Aorta (tissue), 5 donors: ENCODE measurements at regions not wholly inside any gene's neighbourhood (a gene's known extent, or its start where the extent isn't known, plus 50 kb on each side); places are given as distances from the start of the nearest gene placed in this dataset.

ENCODE experiments used
- ATAC-seq: fragments of 200-7000 bp; cut with Tn5 transposase; one replicate; pipeline ENCODE4 v1.9.1; 2022; ENCODE audit warnings: moderate library complexity; ENCODE audit not compliant: low FRiP score
- DNase-seq, 2 donors: peaks; one replicate each; pipeline ENCODE4 v3.0.0-alpha.2; 2020
- H3K27ac ChIP-seq, 2 donors: one replicate each; pipeline ENCODE4 v1.5.1; 2013; ENCODE audit warnings: low read length in 2 of 2, mild to moderate bottlenecking in 2 of 2, moderate library complexity in 2 of 2, control low read depth in 1 of 2, inconsistent platforms in 1 of 2, low read depth in 1 of 2
- H3K27me3 ChIP-seq, 2 donors: one replicate each; pipeline ENCODE4 v1.6.1; 2013; ENCODE audit warnings: control low read depth in 1 of 2, low read length in 1 of 2, mild to moderate bottlenecking in 1 of 2, moderate library complexity in 1 of 2; ENCODE audit not compliant: insufficient read depth in 2 of 2, control insufficient read depth in 1 of 2
- H3K36me3 ChIP-seq, 2 donors: one replicate each; pipeline ENCODE4 v1.6.1; 2013; ENCODE audit warnings: control low read depth in 1 of 2, low read length in 1 of 2, mild to moderate bottlenecking in 1 of 2; ENCODE audit not compliant: insufficient read depth in 2 of 2, control insufficient read depth in 1 of 2
- H3K4me1 ChIP-seq, 2 donors: one replicate each; pipeline ENCODE4 v1.6.1; 2013; ENCODE audit warnings: low read length in 2 of 2, control low read depth in 1 of 2, mild to moderate bottlenecking in 1 of 2, moderate library complexity in 1 of 2; ENCODE audit not compliant: insufficient read depth in 2 of 2, control insufficient read depth in 1 of 2
- H3K4me3 ChIP-seq, 2 donors: one replicate each; pipeline ENCODE4 v1.5.1; 2013; ENCODE audit warnings: low read length in 2 of 2, control low read depth in 1 of 2, mild to moderate bottlenecking in 1 of 2
- H3K9me3 ChIP-seq: one replicate; pipeline ENCODE4 v1.6.1; 2013; ENCODE audit warnings: mild to moderate bottlenecking, low read length; ENCODE audit not compliant: control insufficient read depth
- WGBS, 2 donors: extraction: QIAGEN DNeasy Blood & Tissue Kit; methylation state at CpG; one replicate each; pipeline ENCODE4 v1.1.7; 2013; 5-methylcytosine and 5-hydroxymethylcytosine counted together
- intact Hi-C, 2 donors: fragments of 100-400 bp; cut with DNase I; formaldehyde crosslinking; loops; one replicate each; pipeline versions ENCODE4 v1.14.2 to v1.15.0; 2022
- donor health status: healthy with polysubstance abuse.
- donor health status: Bipolar disorder and iron deficiency.
- donor health status: DM: no; HTN: no; CAD: no.
- donor health status: DM: no; HTN: no; CAD: no.
- donor health status: DM: yes; HTN: yes; CAD: no.

DNA sequence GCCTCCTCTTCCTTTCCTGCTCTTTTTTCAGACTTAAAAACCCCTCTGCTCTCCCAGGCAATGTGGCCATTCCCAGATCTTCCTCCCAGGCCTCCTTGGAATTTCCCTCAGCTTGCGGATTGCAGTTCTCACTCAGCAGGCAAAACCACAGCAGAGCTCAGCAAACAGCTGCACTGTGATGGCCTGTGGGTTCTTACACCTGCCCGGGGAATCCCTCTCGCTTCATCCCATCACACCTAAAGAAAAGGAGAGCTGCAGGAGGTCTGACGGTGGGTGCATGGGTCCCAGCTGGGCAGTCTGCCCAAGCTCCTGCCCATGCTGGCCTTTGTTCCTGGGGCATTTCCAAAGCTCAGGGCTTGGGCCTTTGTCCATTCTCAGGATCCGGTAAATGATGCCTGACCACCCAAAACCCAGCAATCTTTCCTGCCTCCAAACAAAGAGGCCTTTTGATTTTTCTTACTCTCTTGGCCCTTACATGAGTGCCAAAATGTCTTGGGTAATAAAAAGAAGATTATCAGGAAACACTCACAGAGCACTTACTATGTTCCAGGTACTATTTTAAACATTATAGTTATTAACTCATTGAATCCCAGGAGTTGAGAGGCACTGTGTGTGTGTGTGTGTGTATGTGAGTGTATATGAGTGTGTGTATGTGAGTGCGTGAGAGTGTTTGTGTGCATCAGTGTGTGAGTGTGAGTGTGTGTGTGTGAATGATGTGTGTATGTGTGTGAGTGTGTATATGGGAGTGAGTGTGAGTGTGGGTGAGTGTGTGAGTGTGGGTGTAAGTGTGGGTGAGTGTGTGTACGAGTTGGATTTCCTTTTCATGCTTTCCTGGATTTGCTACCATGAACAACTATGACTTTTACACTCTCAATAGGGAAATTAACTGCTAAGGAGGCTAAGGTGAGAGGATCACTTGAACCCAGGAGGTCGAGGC lies 64.5 kb upstream of the PODXL start:
- intact Hi-C loops: no loop called here
- Histone ChIP-seq H3K4me3 (no peak overlapping the region), H3K36me3 (no peaks in the 10 kb centered on the region), H3K27ac (no peak overlapping the region), H3K9me3 (no peaks in the 10 kb centered on the region), H3K27me3 (no peaks in the 10 kb centered on the region), H3K4me1 (no peaks in the 10 kb centered on the region)
- 78 to 79% methylated on average over 8 of the region's 8 CpGs for WGBS, 2 donors
- DNase-seq (no peak), ATAC-seq (peak; percentile 9)

GRCh38 chr7:131619336-131620305 lies 63.2 kb upstream of the PODXL start:
- no peak for ATAC-seq
- Histone ChIP-seq H3K4me1 (no peaks in the 10 kb centered on the region), H3K27ac (no peak overlapping the region), H3K4me3 (no peak overlapping the region), H3K27me3 (no peaks in the 10 kb centered on the region), H3K36me3 (no peaks in the 10 kb centered on the region), H3K9me3 (no peaks in the 10 kb centered on the region)
- intact Hi-C loops: no loop called here
- no peak for DNase-seq
- WGBS, 2 donors: 84 to 88% methylated on average over 10 of the region's 10 CpGs

GRCh38 chr7:131618391-131618790 lies 62.0 kb upstream of the PODXL start:
- no peak for ATAC-seq

DNA sequence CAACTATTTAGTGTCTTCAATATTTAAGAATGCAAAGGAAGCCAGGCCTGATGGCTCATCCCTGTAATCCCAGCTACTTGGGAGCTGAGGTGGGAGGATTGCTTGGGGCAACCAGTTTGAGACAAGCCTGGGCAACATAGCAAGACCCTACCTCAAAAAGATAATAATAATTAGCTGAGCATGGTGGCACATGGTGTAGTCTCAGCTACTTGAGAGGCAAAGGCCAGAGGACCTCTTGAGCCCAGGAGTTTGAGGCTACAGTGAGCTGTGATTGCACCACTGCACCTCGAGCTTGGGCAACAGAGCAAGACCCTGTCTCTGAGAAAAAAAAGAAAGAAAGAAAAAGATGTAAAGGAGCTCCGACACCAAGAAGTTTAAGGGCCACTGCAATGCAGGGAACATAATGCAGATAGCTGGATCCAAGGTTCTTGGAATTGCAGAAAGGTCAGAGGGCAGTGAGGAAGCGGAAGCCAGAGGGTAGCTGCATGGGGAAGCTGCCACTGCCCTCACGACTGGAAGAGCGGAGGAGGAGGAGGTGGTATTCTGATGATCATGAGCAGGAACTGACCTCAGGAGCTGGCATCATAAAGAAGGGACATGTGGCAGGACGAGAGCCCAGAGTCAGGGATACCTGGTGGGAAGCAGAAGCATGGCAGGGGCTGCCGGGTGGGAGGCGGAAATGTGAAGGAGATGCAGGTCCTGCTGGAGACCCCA lies 60.2 kb upstream of the PODXL start:
- no peaks in the 10 kb centered on the region for H3K9me3 ChIP-seq
- DNase-seq (no peak), ATAC-seq (no peak)
- intact Hi-C loops: no loop called here
- no peaks in the 10 kb centered on the region for H3K27me3 ChIP-seq
- H3K4me3 ChIP-seq: no peak overlapping the region
- WGBS, 2 donors: 81 to 85% methylated on average over 8 of the region's 8 CpGs
- no peaks in the 10 kb centered on the region for H3K36me3 ChIP-seq
- no peak overlapping the region for H3K27ac ChIP-seq
- no peaks in the 10 kb centered on the region for H3K4me1 ChIP-seq

More at GRCh38 chr7:131618391-131618790, 62.0 kb upstream of the PODXL start:
- intact Hi-C loops: no loop called here
- H3K9me3 ChIP-seq: no peaks in the 10 kb centered on the region
- no peak for DNase-seq
- no peaks in the 10 kb centered on the region for H3K27me3 ChIP-seq
- H3K4me1 ChIP-seq: no peaks in the 10 kb centered on the region
- 51 to 78% methylated on average over 5 of the region's 5 CpGs for WGBS, 2 donors
- H3K4me3 ChIP-seq: no peak overlapping the region
- H3K36me3 ChIP-seq: no peaks in the 10 kb centered on the region
- no peak overlapping the region for H3K27ac ChIP-seq

GRCh38 chr7:131613909-131614308 lies 57.5 kb upstream of the PODXL start:
- H3K36me3 ChIP-seq: no peaks in the 10 kb centered on the region
- H3K27me3 ChIP-seq: no peaks in the 10 kb centered on the region
- H3K4me1 ChIP-seq: no peaks in the 10 kb centered on the region
- intact Hi-C loops: no loop called here
- WGBS, 2 donors: 68% methylated on average over 7 of the region's 7 CpGs
- H3K9me3 ChIP-seq: no peaks in the 10 kb centered on the region
- ATAC-seq: no peak
- H3K4me3 ChIP-seq: no peak overlapping the region
- no peak overlapping the region for H3K27ac ChIP-seq
- DNase-seq: no peak

DNA sequence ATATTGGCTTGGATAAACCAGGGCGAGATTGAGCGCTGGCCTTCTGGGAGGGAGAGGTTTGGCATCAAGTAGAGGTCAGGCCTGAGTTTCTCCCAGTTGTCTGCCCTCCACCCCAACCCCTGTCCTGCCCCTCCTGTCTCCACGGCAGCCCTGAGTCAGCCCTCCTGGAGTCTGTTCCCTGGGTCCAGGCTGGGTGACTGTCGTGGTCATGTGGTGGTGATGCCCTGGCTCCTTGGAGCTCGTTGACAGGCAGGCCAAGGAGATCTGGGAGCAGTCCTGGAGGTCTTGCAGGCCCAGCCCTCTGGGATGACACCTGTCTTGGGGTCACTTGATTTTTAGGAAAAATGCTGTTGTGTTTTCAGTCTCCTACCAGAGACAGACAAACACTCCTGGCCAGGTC lies 53.6 kb upstream of the PODXL start:
- Histone ChIP-seq H3K27ac (no peak overlapping the region), H3K36me3 (no peaks in the 10 kb centered on the region), H3K4me3 (no peak overlapping the region), H3K27me3 (no peaks in the 10 kb centered on the region), H3K9me3 (no peaks in the 10 kb centered on the region), H3K4me1 (no peaks in the 10 kb centered on the region)
- 84 to 85% methylated on average over 5 of the region's 5 CpGs for WGBS, 2 donors
- ATAC-seq (no peak), DNase-seq (no peak)
- intact Hi-C loops: no loop called here

- no peaks in the 10 kb centered on the region for H3K36me3 ChIP-seq
- WGBS, 2 donors: 38 to 41% methylated on average over 5 of the region's 5 CpGs
- DNase-seq (no peak), ATAC-seq (no peak)
- intact Hi-C loops: no loop called here
- H3K4me3 ChIP-seq: no peak overlapping the region
- H3K27me3 ChIP-seq: no peaks in the 10 kb centered on the region
- H3K27ac ChIP-seq: no peak overlapping the region
- no peaks in the 10 kb centered on the region for H3K4me1 ChIP-seq
- H3K9me3 ChIP-seq: no peaks in the 10 kb centered on the region
Measured at GRCh38 chr7:131608116-131608500, 51.7 kb upstream of the PODXL start.

DNA sequence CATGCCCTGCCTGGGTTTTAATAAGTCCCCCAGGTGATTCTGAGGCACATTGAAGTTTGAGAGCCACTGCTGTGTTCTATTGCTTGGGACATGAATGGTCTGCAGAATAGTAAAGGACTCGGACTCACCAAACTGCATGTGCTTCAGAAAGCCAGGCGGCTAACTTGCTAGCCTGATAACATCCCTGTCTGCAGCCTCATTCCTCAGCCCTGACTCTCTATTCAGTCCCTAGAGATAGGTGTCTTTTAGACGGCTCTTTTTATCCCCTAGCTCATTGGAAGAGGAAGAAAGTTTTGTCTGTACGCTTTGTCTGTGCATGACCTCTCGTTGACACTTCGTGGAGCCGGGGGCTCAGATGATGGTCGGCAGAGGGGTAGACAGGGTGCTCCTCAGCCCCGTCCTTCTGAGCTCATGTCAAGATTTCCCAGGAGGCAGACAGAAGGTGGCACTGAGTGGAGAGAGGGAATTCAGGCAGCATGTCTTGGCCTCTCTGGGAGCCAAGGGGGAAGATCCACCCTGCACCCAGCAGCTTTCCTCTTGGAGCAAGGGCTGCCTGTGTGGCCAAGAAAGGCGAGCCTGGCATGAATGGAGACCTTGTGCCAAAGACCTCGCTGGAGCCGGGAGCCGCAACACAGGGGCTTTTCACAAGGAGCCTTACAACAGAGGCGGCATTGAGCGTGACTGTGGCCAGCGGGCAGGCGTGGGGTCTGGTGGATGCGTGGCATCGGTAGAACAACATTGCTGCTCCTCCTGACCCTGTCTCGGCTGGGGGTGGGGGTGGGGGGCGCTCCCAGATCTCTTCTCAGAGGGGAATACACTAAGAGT lies 51.1 kb upstream of the PODXL start:
- intact Hi-C loops: no loop called here

More for the DNA sequence above, 51.1 kb upstream of the PODXL start:
- no peaks in the 10 kb centered on the region for H3K4me1 ChIP-seq
- no peak for DNase-seq
- 51 to 57% methylated on average over 21 of the region's 21 CpGs for whole genome bisulfite sequencing, 2 donors
- no peak overlapping the region for H3K4me3 ChIP-seq
- no peak overlapping the region for H3K27ac ChIP-seq
- ATAC-seq: no peak
- H3K9me3 ChIP-seq: no peaks in the 10 kb centered on the region
- H3K27me3 ChIP-seq: no peaks in the 10 kb centered on the region
- no peaks in the 10 kb centered on the region for H3K36me3 ChIP-seq
